ENCODE measurements at regions not wholly inside any gene's neighbourhood (a gene's known extent, or its start where the extent isn't known, plus 50 kb on each side); places are given as distances from the start of the nearest gene placed in this dataset.

GRCh38 chr2:217081799-217082198, 221.9 kb upstream of the TNP1 start:
- TF ChIP-seq CTCF (IDR thresholded peaks at IDR 0.05) (no peak), POLR2AphosphoS5 (IDR thresholded peaks at IDR 0.05) (no peak), EP300 (IDR thresholded peaks at IDR 0.05) (no peak), POLR2A (IDR thresholded peaks at IDR 0.05) (no peak)
